ENCODE measurements at regions not wholly inside any gene's neighbourhood (a gene's known extent, or its start where the extent isn't known, plus 50 kb on each side); places are given as distances from the start of the nearest gene placed in this dataset.
"Not testable (repeated sequence)": the region's sequence is repeated elsewhere in the genome, so short reads cannot be mapped to it uniquely, and the experiment has no call there.

- H3K9me3 ChIP-seq (ENCODE audit: control insufficient read depth, insufficient read depth, low read depth, low read length); DNase-seq (ENCODE audit: low read depth, low spot score); H3K4me3 ChIP-seq (ENCODE audit: low read depth in 2 of 2, low read length in 2 of 2); intact Hi-C loops (cut with micrococcal nuclease; ENCODE audit: unreplicated experiment); H3K27me3 ChIP-seq (ENCODE audit: control insufficient read depth, insufficient read depth, low read length); BruUV-seq (replicated peaks); H3K4me1 ChIP-seq (ENCODE audit: control insufficient read depth, insufficient read depth, low read length); H3K36me3 ChIP-seq (ENCODE audit: control insufficient read depth, insufficient read depth, low read length); in situ Hi-C loops (cut with HindIII; ENCODE audit: low pct_unique_long_range_greater_than_20kb, low sequenced_read_pairs): not testable (repeated sequence)
- H3K27ac ChIP-seq (ENCODE audit: low read length): peak overlapping the region; percentile 44; the same call in 1 of the 2 replicates
- CTCF ChIA-PET: interaction anchor here (0.5 kb wide), 1 partner anchor 162 kb away, joined by 17 read pairs; no protein-coding TSS in a partner anchor
- ATAC-seq: peak; percentile 94
- POLR2A ChIA-PET: interaction anchor here (0.5 kb wide), 1 partner anchor 225 kb away, joined by 3 read pairs; no protein-coding TSS in a partner anchor
Observed at GRCh38 chr17:64724246-64724645, 62.1 kb upstream of the SMURF2 start.

- no peaks in the 10 kb centered on the region for H3K36me3 ChIP-seq (ENCODE audit: control insufficient read depth, insufficient read depth, low read length)
- ChIA-PET CTCF (no interaction called here), POLR2A (no interaction called here)
- DNase-seq (ENCODE audit: low read depth, low spot score) (no peak), ATAC-seq (no peak)
- no peak for TF ChIP-seq SIN3A (IDR thresholded peaks at IDR 0.05; ENCODE audit: borderline replicate concordance, insufficient read depth, low read depth, low read length)
- no peak for TF ChIP-seq POLR2AphosphoS5 (IDR thresholded peaks at IDR 0.05; ENCODE audit: low read depth, low read length)
- no peak for TF ChIP-seq CTCF (IDR thresholded peaks at IDR 0.05)
- no peak for TF ChIP-seq TCF7L2 (IDR thresholded peaks at IDR 0.05; ENCODE audit: low read depth, low read length)
- no peak for TF ChIP-seq REST (IDR thresholded peaks at IDR 0.05; ENCODE audit: insufficient read depth in 1 of 2, low read depth in 2 of 2, low read length in 1 of 2)
- H3K27me3 ChIP-seq (ENCODE audit: control insufficient read depth, insufficient read depth, low read length): no peaks in the 10 kb centered on the region
- no TSS peak for BruUV-seq (replicated peaks)
- intact Hi-C loops (cut with micrococcal nuclease; ENCODE audit: unreplicated experiment): no loop called here
- peak overlapping the region; percentile 44; the same call in 1 of the 2 replicates for H3K27ac ChIP-seq (ENCODE audit: low read length)
- H3K9me3 ChIP-seq (ENCODE audit: control insufficient read depth, insufficient read depth, low read depth, low read length): no peaks in the 10 kb centered on the region
- in situ Hi-C loops (cut with HindIII; ENCODE audit: low pct_unique_long_range_greater_than_20kb, low sequenced_read_pairs): no loop called here
- no peak overlapping the region for H3K4me3 ChIP-seq (ENCODE audit: low read depth in 2 of 2, low read length in 2 of 2)
- H3K4me1 ChIP-seq (ENCODE audit: control insufficient read depth, insufficient read depth, low read length): no peaks in the 10 kb centered on the region
Observed at GRCh38 chr17:64723781-64724180, 61.7 kb upstream of the SMURF2 start.

- in situ Hi-C loops (cut with HindIII; ENCODE audit: low pct_unique_long_range_greater_than_20kb, low sequenced_read_pairs); CTCF ChIA-PET; H3K27me3 ChIP-seq (ENCODE audit: control insufficient read depth, insufficient read depth, low read length); ATAC-seq; H3K4me3 ChIP-seq (ENCODE audit: low read depth in 2 of 2, low read length in 2 of 2); H3K27ac ChIP-seq (ENCODE audit: low read length); H3K4me1 ChIP-seq (ENCODE audit: control insufficient read depth, insufficient read depth, low read length); intact Hi-C loops (cut with micrococcal nuclease; ENCODE audit: unreplicated experiment); POLR2A ChIA-PET; H3K36me3 ChIP-seq (ENCODE audit: control insufficient read depth, insufficient read depth, low read length); H3K9me3 ChIP-seq (ENCODE audit: control insufficient read depth, insufficient read depth, low read depth, low read length); DNase-seq (ENCODE audit: low read depth, low spot score); BruUV-seq (replicated peaks): not testable (repeated sequence)
Observed at GRCh38 chr17:64721556-64721955, 59.4 kb upstream of the SMURF2 start.

GRCh38 chr17:64720253-64720652, 58.1 kb upstream of the SMURF2 start:
- H3K4me3 ChIP-seq (ENCODE audit: low read depth in 2 of 2, low read length in 2 of 2); H3K27me3 ChIP-seq (ENCODE audit: control insufficient read depth, insufficient read depth, low read length); H3K4me1 ChIP-seq (ENCODE audit: control insufficient read depth, insufficient read depth, low read length); H3K36me3 ChIP-seq (ENCODE audit: control insufficient read depth, insufficient read depth, low read length); H3K27ac ChIP-seq (ENCODE audit: low read length); DNase-seq (ENCODE audit: low read depth, low spot score); CTCF ChIA-PET; BruUV-seq (replicated peaks); in situ Hi-C loops (cut with HindIII; ENCODE audit: low pct_unique_long_range_greater_than_20kb, low sequenced_read_pairs); POLR2A ChIA-PET; H3K9me3 ChIP-seq (ENCODE audit: control insufficient read depth, insufficient read depth, low read depth, low read length); ATAC-seq; intact Hi-C loops (cut with micrococcal nuclease; ENCODE audit: unreplicated experiment): not testable (repeated sequence)

GRCh38 chr17:64719517-64719916, 57.4 kb upstream of the SMURF2 start:
- H3K4me1 ChIP-seq (ENCODE audit: control insufficient read depth, insufficient read depth, low read length); H3K9me3 ChIP-seq (ENCODE audit: control insufficient read depth, insufficient read depth, low read depth, low read length); DNase-seq (ENCODE audit: low read depth, low spot score); H3K36me3 ChIP-seq (ENCODE audit: control insufficient read depth, insufficient read depth, low read length); H3K4me3 ChIP-seq (ENCODE audit: low read depth in 2 of 2, low read length in 2 of 2); CTCF ChIA-PET; H3K27me3 ChIP-seq (ENCODE audit: control insufficient read depth, insufficient read depth, low read length); H3K27ac ChIP-seq (ENCODE audit: low read length); ATAC-seq; POLR2A ChIA-PET; BruUV-seq (replicated peaks); in situ Hi-C loops (cut with HindIII; ENCODE audit: low pct_unique_long_range_greater_than_20kb, low sequenced_read_pairs): not testable (repeated sequence)
- intact Hi-C loops (cut with micrococcal nuclease; ENCODE audit: unreplicated experiment): loop anchor here (10.0 kb wide), 1 partner anchor 55 kb away; the partner anchor contains the start of gene SMURF2

Measured in Panc1 (cell line).